SK-N-SH treated with all-trans-retinoic acid at 6 μM for 48 hours (cell line): ENCODE measurements at regions not wholly inside any gene's neighbourhood (a gene's known extent, or its start where the extent isn't known, plus 50 kb on each side); places are given as distances from the start of the nearest gene placed in this dataset.

Source experiments
- ATAC-seq: fragments of 200-7000 bp; cut with Tn5 transposase; 3 replicates; pipeline ENCODE4 v1.9.1; 2020; ENCODE audit warnings: mild to moderate bottlenecking, moderate library complexity
- ARNTL ChIP-seq: fragments of 450-650 bp; formaldehyde crosslinking; IDR thresholded peaks from 2 replicates; pipeline ENCODE4 v1.5.0; 2020; ENCODE audit warnings: low read depth, mild to moderate bottlenecking, moderate library complexity, borderline replicate concordance
- BACH2 ChIP-seq: fragments of 250-450 bp; sonication (Bioruptor Pico); IDR thresholded peaks from 2 replicates; pipeline ENCODE4 v1.9.0; 2021; ENCODE audit warnings: mild to moderate bottlenecking, borderline replicate concordance
- CSDC2 ChIP-seq: fragments of 250-450 bp; sonication (Bioruptor Pico); IDR thresholded peaks from 2 replicates; pipeline ENCODE4 v1.5.0; 2020; ENCODE audit warnings: mild to moderate bottlenecking, moderate library complexity
- CSRNP3 ChIP-seq: fragments of 250-450 bp; sonication (Bioruptor Pico); IDR thresholded peaks from 2 replicates; pipeline ENCODE4 v1.5.1; 2021; ENCODE audit warnings: mild to moderate bottlenecking, moderate library complexity
- ESRRG ChIP-seq: fragments of 250-450 bp; sonication (Bioruptor Pico); IDR thresholded peaks from 2 replicates; pipeline ENCODE4 v1.6.1; 2021; ENCODE audit warnings: mild to moderate bottlenecking
- GLIS3 ChIP-seq: fragments of 250-450 bp; sonication (Bioruptor Pico); IDR thresholded peaks from 2 replicates; pipeline ENCODE4 v1.5.0; 2020; ENCODE audit warnings: mild to moderate bottlenecking, moderate library complexity
- ISL1 ChIP-seq: fragments of 250-450 bp; sonication (Bioruptor Pico); IDR thresholded peaks from 2 replicates; pipeline ENCODE4 v2.1.2; 2022; ENCODE audit warnings: mild to moderate bottlenecking, moderate library complexity
- OSR1 ChIP-seq: fragments of 250-450 bp; sonication (Bioruptor Pico); IDR thresholded peaks from 2 replicates; pipeline ENCODE4 v1.8.0; 2022; ENCODE audit warnings: moderate library complexity, mild to moderate bottlenecking, inconsistent platforms
- POU6F1 ChIP-seq: fragments of 250-450 bp; sonication (Bioruptor Pico); IDR thresholded peaks from 2 replicates; pipeline ENCODE4 v1.8.0; 2021; ENCODE audit warnings: low read depth, mild to moderate bottlenecking, moderate library complexity, borderline replicate concordance
- PPARA ChIP-seq: fragments of 250-450 bp; sonication (Bioruptor Pico); IDR thresholded peaks from 2 replicates; pipeline ENCODE4 v1.5.0; 2020; ENCODE audit warnings: mild to moderate bottlenecking, borderline replicate concordance
- RARB ChIP-seq: fragments of 250-450 bp; sonication (Bioruptor Pico); IDR thresholded peaks from 2 replicates; pipeline ENCODE4 v1.8.0; 2021; ENCODE audit warnings: mild to moderate bottlenecking, moderate library complexity
- SNAI2 ChIP-seq: fragments of 250-450 bp; sonication (Bioruptor Pico); IDR thresholded peaks from 2 replicates; pipeline ENCODE4 v1.5.0; 2020; ENCODE audit warnings: mild to moderate bottlenecking, moderate library complexity
- TCF4 ChIP-seq: fragments of 250-450 bp; sonication (Bioruptor Pico); IDR thresholded peaks from 2 replicates; pipeline ENCODE4 v1.8.0; 2021; ENCODE audit warnings: mild to moderate bottlenecking, moderate library complexity, borderline replicate concordance
- TOX ChIP-seq: fragments of 250-450 bp; sonication (Bioruptor Pico); IDR thresholded peaks from 2 replicates; pipeline ENCODE4 v1.8.0; 2021; ENCODE audit warnings: mild to moderate bottlenecking, moderate library complexity, borderline replicate concordance
- TSHZ2 ChIP-seq: fragments of 250-450 bp; sonication (Bioruptor Pico); IDR thresholded peaks from 2 replicates; pipeline ENCODE4 v1.5.0; 2020; ENCODE audit warnings: mild to moderate bottlenecking, moderate library complexity
- ZC3H10 ChIP-seq: fragments of 250-450 bp; sonication (Bioruptor Pico); IDR thresholded peaks from 2 replicates; pipeline ENCODE4 v1.5.1; 2021; ENCODE audit warnings: mild to moderate bottlenecking, moderate library complexity
- ZFP3 ChIP-seq: fragments of 250-450 bp; sonication (Bioruptor Pico); IDR thresholded peaks from 2 replicates; pipeline ENCODE4 v1.5.0; 2020; ENCODE audit warnings: mild to moderate bottlenecking, moderate library complexity
- ZFP30 ChIP-seq: fragments of 450-650 bp; formaldehyde crosslinking; IDR thresholded peaks from 2 replicates; pipeline ENCODE4 v1.5.0; 2022; ENCODE audit warnings: mild to moderate bottlenecking, moderate library complexity
- ZNF565 ChIP-seq: fragments of 450-650 bp; formaldehyde crosslinking; conservative IDR thresholded peaks from 2 replicates; pipeline ENCODE4 v1.5.0; 2020; ENCODE audit warnings: low read depth, mild to moderate bottlenecking, moderate library complexity
- ZNF70 ChIP-seq: fragments of 450-650 bp; formaldehyde crosslinking; IDR thresholded peaks from 2 replicates; pipeline ENCODE4 v1.5.0; 2020; ENCODE audit warnings: mild to moderate bottlenecking, moderate library complexity
- ZNF8 ChIP-seq: fragments of 450-650 bp; formaldehyde crosslinking; IDR thresholded peaks from 2 replicates; pipeline ENCODE4 v1.5.0; 2020; ENCODE audit warnings: mild to moderate bottlenecking, moderate library complexity
- TF ChIP-seq, protein P1 (sequence below): fragments of 250-450 bp; sonication (Bioruptor Pico); IDR thresholded peaks from 2 replicates; pipeline ENCODE4 v1.8.0; 2020; ENCODE audit warnings: mild to moderate bottlenecking, moderate library complexity, borderline replicate concordance

GRCh38 chr2:195445639-195446038 lies 211.4 kb upstream of the SLC39A10 start:
- ATAC-seq, result no peak
- TF ChIP-seq ZNF70 (no peak), ARNTL (CRISPR knock-in tag) (no peak), RARB (CRISPR knock-in tag) (no peak), ZFP30 (CRISPR knock-in tag) (no peak), ESRRG (CRISPR knock-in tag) (no peak), TCF4 (no peak), TSHZ2 (CRISPR knock-in tag) (no peak), OSR1 (CRISPR knock-in tag) (no peak), ZNF8 (CRISPR knock-in tag) (no peak), PPARA (CRISPR knock-in tag) (no peak), ZC3H10 (no peak), ISL1 (CRISPR knock-in tag) (no peak), GLIS3 (CRISPR knock-in tag) (no peak), ZFP3 (CRISPR knock-in tag) (no peak)

GRCh38 chr2:195443926-195444325 lies 213.1 kb upstream of the SLC39A10 start:
- no peak for ATAC-seq
- TF ChIP-seq ZC3H10 (no peak), ESRRG (CRISPR knock-in tag) (no peak), PPARA (CRISPR knock-in tag) (no peak), OSR1 (CRISPR knock-in tag) (no peak), CSRNP3 (CRISPR knock-in tag) (no peak), ZNF70 (no peak), POU6F1 (CRISPR knock-in tag) (no peak), ZFP3 (CRISPR knock-in tag) (no peak), SNAI2 (CRISPR knock-in tag) (no peak), CSDC2 (CRISPR knock-in tag) (no peak), TSHZ2 (CRISPR knock-in tag) (no peak), TCF4 (no peak), GLIS3 (CRISPR knock-in tag) (no peak), BACH2 (CRISPR knock-in tag) (no peak), ISL1 (CRISPR knock-in tag) (no peak), ZNF565 (CRISPR knock-in tag) (no peak), RARB (CRISPR knock-in tag) (no peak), TOX (no peak), ZNF8 (CRISPR knock-in tag) (no peak)
- TF ChIP-seq, protein P1, sequence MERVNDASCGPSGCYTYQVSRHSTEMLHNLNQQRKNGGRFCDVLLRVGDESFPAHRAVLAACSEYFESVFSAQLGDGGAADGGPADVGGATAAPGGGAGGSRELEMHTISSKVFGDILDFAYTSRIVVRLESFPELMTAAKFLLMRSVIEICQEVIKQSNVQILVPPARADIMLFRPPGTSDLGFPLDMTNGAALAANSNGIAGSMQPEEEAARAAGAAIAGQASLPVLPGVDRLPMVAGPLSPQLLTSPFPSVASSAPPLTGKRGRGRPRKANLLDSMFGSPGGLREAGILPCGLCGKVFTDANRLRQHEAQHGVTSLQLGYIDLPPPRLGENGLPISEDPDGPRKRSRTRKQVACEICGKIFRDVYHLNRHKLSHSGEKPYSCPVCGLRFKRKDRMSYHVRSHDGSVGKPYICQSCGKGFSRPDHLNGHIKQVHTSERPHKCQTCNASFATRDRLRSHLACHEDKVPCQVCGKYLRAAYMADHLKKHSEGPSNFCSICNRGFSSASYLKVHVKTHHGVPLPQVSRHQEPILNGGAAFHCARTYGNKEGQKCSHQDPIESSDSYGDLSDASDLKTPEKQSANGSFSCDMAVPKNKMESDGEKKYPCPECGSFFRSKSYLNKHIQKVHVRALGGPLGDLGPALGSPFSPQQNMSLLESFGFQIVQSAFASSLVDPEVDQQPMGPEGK (CRISPR knock-in tag), result no peak
